AG10803 (cell line): ENCODE measurements at regions not wholly inside any gene's neighbourhood (a gene's known extent, or its start where the extent isn't known, plus 50 kb on each side); places are given as distances from the start of the nearest gene placed in this dataset.

Experiments
- DNase-seq: peaks from one replicate; pipeline ENCODE4 v3.0.0; 2010; ENCODE audit warnings: low read depth
- H3K4me3 ChIP-seq: 2 replicates; pipeline ENCODE4 v1.5.1; 2011; ENCODE audit warnings: mild to moderate bottlenecking, low read length, control low read depth
- TF ChIP-seq, protein P1 (sequence below): conservative IDR thresholded peaks from 2 replicates; pipeline ENCODE4 v1.5.1; 2011; ENCODE audit warnings: mild to moderate bottlenecking, low read length, control low read depth, inconsistent platforms

- no peak overlapping the region for H3K4me3 ChIP-seq
- DNase-seq = no peak
- TF ChIP-seq, protein P1, sequence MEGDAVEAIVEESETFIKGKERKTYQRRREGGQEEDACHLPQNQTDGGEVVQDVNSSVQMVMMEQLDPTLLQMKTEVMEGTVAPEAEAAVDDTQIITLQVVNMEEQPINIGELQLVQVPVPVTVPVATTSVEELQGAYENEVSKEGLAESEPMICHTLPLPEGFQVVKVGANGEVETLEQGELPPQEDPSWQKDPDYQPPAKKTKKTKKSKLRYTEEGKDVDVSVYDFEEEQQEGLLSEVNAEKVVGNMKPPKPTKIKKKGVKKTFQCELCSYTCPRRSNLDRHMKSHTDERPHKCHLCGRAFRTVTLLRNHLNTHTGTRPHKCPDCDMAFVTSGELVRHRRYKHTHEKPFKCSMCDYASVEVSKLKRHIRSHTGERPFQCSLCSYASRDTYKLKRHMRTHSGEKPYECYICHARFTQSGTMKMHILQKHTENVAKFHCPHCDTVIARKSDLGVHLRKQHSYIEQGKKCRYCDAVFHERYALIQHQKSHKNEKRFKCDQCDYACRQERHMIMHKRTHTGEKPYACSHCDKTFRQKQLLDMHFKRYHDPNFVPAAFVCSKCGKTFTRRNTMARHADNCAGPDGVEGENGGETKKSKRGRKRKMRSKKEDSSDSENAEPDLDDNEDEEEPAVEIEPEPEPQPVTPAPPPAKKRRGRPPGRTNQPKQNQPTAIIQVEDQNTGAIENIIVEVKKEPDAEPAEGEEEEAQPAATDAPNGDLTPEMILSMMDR = no peak
Measured at GRCh38 chr5:164578401-164578800, 1073.0 kb downstream of the MAT2B start.

DNA sequence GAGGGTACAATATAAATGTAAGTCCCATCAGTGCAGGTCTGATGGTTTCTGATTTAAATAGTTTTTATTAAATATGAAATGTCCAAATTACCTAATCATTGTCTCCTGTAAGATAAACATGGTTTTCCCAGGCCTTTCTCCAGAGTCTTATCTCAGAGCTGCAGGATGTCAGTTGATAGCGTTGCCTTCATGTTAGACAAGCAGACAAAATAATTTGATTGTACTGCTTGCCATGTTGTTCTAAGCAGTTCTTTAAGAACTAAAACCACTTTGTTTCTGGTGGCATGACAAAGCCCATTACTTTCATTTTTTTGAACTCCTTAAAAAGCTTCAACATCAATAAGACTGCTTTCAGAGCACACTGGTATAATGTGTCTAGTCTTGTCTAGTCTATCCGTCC is 1073.5 kb downstream of the MAT2B start:
- DNase-seq = no peak

DNA sequence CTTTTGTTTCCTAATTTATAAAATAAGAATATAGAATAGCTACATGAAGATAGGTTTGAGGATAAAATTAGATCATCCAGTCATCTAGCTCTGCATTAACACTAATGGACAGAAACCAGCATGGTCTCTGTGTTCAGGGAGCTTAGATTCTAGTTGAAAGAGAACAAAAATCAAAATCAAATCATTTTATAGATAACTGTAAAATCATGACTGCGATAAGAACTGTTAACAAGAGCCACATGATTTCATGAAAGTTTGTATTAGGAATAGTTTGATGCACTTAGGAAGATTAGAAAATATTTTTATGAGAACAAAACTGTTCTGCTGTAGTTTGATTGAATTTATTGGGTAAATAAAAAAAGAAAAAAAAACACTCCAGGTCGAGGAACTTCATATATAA is 1074.7 kb downstream of the MAT2B start:
- DNase-seq = no peak
- no peak overlapping the region for H3K4me3 ChIP-seq
- TF ChIP-seq, protein P1 = no peak

More for the DNA sequence above, 1073.5 kb downstream of the MAT2B start:
- H3K4me3 ChIP-seq = no peak overlapping the region
- TF ChIP-seq, protein P1 = no peak

GRCh38 chr5:164581889-164582288 is 1076.5 kb downstream of the MAT2B start:
- DNase-seq = no peak
- H3K4me3 ChIP-seq = no peak overlapping the region
- TF ChIP-seq, protein P1 = no peak

DNA sequence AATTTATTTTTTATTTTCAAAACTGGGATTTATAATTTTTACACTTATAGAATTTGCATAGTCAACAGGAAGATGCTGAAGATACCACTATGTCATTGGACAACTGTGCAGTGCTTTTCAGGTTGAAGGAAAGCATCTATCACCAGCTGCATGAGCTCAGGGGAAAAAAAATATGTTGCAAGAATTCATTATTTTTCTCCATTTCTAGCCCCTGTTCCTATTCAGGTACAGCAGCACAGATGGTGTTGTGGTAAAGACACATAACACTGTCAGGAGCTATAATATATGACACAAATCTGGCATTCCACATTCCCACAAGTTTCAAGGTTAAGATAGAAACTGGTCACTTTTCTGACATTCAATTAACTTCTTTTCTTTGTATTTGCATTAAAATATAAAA is 1088.6 kb downstream of the MAT2B start:
- no peak for DNase-seq
- no peak overlapping the region for H3K4me3 ChIP-seq
- TF ChIP-seq, protein P1 = no peak

GRCh38 chr5:164597293-164597900 is 1092.0 kb downstream of the MAT2B start:
- no peak overlapping the region for H3K4me3 ChIP-seq
- DNase-seq = no peak

DNA sequence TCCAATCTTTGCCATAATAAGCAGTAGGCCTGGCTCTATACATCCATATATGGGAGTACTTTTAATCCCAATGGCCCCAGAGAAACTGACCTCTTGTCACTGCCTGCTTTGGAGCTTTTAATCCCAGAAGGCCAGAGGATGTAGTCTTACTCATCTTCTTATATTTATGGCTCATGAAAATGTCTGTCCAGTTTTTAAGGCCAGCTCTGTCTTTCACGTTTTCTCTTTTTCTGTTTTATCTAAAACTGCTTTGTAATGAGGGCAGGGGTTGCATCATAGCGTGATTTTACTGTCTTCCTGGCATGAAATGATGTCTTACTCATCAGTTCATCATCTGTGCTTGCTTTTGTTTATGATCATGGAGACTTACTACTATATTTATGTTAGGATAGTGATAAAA is 1094.9 kb downstream of the MAT2B start:
- TF ChIP-seq, protein P1 = no peak
- no peak overlapping the region for H3K4me3 ChIP-seq
- peak; percentile 0 for DNase-seq

More at GRCh38 chr5:164597293-164597900, 1092.0 kb downstream of the MAT2B start:
- TF ChIP-seq, protein P1 = no peak
